NCI-H82 (cell line): ENCODE measurements at regions not wholly inside any gene's neighbourhood (a gene's known extent, or its start where the extent isn't known, plus 50 kb on each side); places are given as distances from the start of the nearest gene placed in this dataset.

Experiments used
- DNase-seq: peaks from one replicate; lab custom pipeline; 2025; lab: John Stamatoyannopoulos, UW

- no peak for DNase-seq
These were observed 246.1 kb downstream of the KLF6 start for GRCh38 chr10:3538656-3539531.

- DNase-seq = no peak
These were observed 246.7 kb downstream of the KLF6 start for GRCh38 chr10:3538291-3538655.

DNA sequence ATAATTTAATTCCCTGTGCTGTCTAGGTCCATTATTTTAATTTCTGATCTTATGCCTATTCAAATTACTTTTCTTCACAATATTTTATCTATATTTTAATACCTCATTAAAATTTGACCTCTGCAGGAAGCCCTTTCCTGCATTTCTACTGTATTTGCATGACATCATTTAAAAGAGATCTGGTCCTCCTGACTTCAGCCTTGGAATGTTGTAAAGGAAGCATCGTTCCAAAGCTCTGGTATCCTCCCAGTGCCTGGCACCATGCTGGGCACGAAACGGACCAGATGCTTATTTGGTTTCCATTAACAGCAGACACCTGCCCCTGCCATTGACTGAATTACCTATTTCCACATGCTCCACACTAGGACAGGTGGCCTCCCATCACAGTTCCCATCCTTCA is 247.5 kb downstream of the KLF6 start:
- no peak for DNase-seq

DNA sequence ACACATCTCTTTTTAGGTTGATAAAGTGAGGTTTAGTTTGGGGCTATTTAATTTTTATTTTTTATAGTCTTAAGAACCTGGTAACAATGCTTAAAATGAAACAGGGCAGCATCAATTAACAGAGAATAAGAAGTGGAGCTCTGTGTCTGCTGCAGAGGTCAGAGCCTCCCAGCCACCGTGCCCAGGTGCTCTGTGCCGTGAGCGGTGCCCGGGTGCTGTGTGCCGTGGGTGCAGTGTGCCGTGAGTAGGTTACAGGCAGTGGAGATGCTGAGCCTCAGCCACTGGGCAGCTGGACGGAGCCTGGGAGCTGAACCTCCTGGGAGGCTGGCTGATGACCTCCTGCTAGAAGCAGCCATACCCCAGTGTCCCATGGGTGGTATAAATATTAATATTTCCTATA is 250.0 kb downstream of the KLF6 start:
- DNase-seq = no peak

DNA sequence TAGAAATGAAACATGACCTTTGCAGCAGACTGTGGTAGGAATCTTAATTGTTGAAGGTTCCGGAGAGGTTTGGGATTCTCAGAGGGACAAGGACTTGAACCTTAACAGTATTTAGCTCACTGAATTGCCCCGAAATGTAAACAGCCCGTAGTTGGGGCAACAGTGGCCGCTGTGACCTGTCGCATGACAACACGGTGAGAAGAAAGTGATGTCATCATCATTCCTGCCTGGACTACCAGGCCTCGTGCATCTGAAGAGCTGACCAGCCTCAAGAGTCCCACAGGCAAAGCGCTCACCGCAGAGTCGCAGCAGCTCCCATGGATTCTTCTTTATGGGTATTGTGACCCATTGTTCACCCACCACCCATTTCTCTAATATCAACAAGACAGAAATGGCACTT is 250.6 kb downstream of the KLF6 start:
- no peak for DNase-seq

DNA sequence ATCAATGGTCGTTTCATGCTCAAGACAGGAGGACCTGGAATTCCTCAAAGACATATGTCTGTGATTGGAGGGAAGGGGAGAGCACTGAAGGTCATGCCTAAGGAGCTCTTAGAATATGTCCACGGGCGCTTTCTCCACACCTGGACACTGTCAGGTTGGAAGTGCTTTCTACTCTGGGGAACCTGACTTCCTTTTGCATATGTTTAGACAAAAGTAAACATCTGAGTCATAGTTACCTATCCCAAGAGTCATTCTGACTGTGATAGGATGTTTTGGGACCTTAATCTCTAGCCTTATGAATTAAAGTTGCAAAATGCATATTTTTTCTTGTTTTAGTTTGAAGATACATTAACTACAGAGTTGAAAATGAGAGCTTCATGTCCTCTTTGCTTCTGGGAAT is 251.7 kb downstream of the KLF6 start:
- DNase-seq = no peak

DNA sequence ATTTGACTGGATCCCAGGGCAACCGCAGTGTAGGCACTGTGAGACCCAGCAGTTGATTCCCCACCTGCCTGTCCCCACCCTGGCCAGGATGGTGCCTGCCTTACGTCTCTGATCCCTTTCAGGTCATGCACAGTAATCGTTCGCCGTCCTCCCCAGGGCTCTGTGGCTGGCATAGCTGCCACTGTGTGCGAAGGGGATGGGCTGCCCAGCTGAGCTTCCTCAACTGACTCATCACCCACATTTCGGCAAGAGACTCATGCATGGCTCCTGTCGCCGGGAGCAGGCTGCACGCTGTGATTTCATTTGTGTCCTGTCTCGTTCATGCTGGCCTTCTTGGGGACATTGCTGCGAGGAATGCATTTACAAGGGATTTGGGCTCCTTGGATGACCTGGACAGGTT is 252.4 kb downstream of the KLF6 start:
- DNase-seq = no peak

DNA sequence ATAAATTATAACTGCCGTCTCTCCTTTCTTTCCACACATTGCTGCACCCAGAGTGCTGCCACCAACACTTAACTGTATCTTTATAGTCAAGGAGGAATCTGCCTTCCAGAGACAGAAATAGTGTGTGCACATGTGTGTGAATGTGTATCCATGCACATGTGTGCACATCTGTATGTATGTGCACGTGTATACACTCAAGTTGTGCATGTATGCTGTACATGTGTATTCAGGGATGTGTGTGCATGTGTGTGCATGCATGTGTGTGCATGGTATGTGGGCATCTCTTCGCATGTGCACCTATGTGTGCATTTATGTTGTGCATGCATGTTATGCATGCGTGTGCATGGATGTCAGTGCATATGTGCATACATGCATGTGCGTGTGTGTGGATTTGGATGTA is 253.3 kb downstream of the KLF6 start:
- DNase-seq = no peak

DNA sequence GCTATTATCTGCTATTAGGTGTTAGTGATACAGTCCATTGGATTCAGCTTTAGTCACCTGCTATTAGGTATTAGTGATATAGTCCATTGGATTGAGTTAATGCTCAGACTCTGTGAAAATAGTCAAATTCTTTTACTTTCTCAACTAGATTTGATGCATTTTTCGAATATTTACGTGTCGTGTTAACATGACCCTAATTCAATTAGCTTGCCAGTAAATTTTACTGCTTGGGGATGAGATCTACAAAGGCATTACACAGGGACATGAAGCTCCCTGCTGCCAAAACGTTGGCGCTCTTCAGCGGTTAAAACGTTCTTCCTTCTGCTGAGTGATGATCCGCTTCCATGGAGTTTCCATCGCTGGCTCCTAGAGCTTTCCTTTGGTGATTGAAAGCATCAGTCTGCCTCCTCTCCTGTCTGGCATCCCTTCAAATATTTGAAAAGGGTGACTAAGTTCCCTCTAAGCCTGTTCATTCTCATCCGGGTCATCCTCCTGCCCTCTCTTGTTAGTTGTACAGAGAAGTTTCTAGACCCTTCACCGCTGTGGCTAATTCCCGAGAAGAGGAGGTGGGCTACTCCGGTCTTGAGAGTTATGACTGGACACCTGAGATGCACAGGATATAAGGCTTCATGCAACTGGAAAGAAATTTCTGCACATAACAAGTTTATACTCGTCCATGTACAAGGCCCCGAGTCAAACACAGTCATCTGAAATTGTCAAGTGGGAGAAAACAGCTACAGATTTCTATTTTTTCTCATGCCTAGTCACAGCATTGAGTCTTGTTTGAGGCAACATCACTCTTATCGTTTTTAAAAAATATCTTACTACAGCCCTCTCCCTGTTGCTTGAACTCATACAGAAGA is 254.0 kb downstream of the KLF6 start:
- DNase-seq = no peak

- DNase-seq = no peak
These were observed 254.7 kb downstream of the KLF6 start for GRCh38 chr10:3530346-3530745.

- no peak for DNase-seq
These were observed 255.3 kb downstream of the KLF6 start for GRCh38 chr10:3529691-3530090.

- no peak for DNase-seq
These were observed 256.1 kb downstream of the KLF6 start for GRCh38 chr10:3528823-3529403.

DNA sequence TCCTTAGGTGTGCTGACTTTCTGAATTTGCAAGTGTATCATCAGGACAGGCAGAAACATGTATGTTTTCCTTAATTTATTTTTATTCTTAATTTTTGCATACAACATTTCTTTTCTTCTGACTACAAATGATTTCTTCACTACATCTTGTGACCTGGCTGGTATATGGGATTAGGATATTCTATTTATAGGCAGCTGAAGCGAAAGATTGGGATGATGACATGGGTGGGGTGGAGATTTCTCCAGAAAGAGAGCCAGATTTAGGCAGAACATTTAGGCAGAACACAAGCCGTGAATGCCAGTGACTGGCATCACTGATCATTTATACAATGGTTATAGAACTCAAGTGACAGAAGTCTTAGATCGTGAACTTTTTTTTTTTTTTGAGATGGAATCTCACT is 256.7 kb downstream of the KLF6 start:
- DNase-seq = no peak

GRCh38 chr10:3527869-3528268 is 257.1 kb downstream of the KLF6 start:
- DNase-seq = no peak

DNA sequence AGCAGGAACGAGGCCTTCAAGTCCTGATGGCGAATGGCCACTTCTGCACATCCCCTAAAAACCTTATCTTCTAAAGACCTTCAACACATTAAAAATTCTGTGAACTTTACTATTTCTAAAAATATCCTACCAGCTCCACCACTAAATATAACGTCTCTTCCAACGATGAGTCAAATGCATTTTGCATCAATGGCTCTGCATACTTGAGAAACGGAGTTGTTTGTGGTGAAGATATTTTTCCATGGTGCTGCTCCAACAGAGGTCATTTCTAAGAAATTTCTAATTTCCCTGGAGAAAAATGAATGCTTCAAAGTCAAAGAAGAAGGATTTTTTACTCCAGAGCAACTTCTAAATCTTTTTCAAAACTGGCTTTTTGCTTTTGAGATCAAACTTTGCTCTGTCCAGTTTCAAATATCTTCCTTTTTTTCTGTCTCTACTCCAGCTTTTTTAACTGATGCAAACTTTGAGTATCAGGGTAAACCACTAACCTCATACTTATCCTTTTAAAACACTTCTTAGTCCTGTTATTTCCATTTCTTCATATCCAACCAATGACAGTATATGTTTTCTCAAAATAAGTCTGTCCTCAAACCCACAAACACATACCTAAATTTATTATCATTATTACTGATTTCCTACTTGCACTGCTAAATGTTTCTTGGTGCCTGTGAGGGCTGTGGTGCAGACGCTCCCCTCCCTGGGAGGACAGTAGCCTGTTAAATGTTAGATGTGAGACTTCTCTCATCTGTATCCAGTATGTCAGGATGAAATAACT is 258.1 kb downstream of the KLF6 start:
- DNase-seq = no peak

DNA sequence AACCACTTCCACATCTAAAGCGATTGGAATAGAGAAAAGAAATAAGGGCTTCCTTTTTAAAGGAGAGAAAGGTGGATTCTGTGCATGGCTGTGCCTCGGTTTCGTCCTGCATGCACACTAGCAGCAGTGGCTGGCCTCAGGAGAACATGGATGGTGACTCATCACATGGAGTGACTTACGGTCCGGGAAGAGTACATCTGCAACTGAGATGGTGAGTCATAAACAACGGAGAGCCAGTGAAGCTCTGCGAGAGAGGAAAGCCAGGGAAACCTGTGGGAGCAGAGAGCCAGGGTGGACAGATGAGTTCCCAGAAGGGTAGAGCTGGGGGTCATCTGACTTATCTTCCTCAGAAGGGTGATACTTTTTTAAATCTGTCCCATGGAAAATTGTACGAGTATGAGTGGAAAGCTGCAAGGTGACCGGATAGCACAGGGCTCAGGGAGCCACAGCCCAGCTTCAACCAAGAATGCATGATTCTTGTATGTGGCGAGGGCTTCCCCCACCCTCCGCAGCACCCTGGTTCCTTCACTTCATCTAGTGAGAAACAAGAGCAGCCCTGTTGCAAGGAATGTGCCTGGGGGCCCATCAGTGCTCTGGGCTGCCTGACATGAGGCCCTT is 259.1 kb downstream of the KLF6 start:
- no peak for DNase-seq

DNA sequence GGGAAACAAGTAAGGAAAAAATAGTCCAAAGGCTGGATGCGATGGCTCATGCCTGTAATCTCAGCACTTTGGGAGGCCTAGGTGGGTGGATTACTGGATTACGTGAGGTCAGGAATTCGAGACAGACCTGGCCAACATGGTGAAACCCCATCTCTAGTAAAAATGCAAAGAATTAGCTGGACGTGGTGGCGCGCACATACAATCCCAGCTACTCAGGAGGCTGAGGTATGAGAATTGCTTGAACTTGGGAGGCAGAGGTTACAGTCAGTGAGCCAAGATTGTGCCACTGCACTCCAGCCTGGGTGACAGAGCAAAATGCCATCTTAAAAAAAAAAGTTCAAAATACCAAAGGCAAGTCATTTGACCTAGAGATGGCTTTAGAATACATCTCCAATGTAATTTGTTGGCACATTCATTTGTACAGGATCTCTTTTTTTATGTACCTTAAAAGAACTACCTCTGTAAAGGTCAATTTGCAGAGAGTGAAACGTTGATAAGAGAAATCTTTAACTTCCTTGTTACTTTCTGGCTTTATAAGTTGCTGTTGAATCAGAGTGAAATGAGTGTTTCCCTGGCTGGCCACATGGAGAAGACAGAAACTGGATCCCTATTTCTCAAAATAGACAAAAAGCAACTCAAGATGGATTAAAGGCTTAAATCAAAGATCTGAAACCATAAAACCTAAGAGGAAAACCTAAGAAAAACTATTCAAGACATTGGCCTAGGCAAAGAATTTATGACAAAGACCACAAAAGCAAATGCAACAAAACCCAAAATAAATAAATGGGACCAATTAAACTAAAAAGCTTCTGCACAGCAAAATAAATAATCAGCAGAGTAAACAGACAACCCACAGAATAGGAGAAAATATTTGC is 260.7 kb downstream of the KLF6 start:
- no peak for DNase-seq

GRCh38 chr10:3523309-3524050 is 261.5 kb downstream of the KLF6 start:
- no peak for DNase-seq

GRCh38 chr10:3516923-3517255 is 268.1 kb downstream of the KLF6 start:
- DNase-seq = no peak
